Stimulated activated CD8-positive, alpha-beta memory T cell treated with anti-CD3 and anti-CD28 coated beads, Interleukin-4, amount 100 ng/mL, for 1 hour (primary cell): ENCODE measurements at regions not wholly inside any gene's neighbourhood (a gene's known extent, or its start where the extent isn't known, plus 50 kb on each side); places are given as distances from the start of the nearest gene placed in this dataset.

Experiments used
- DNase-seq, 2 donors: peaks; one replicate each; pipeline ENCODE4 v3.0.0-alpha.2; 2020; ENCODE audit warnings: low read depth in 2 of 2, low spot score in 1 of 2

- DNase-seq = no peak
Measured at GRCh38 chr13:30359991-30360390, 52.6 kb upstream of the KATNAL1 start.

- DNase-seq = no peak
Measured at GRCh38 chr13:30360586-30360985, 53.2 kb upstream of the KATNAL1 start.

GRCh38 chr13:30362005-30362788 lies 54.8 kb upstream of the KATNAL1 start:
- no peak for DNase-seq

- DNase-seq = no peak
Measured at GRCh38 chr13:30362869-30363268, 55.5 kb upstream of the KATNAL1 start.

- DNase-seq = no peak
Measured at GRCh38 chr13:30363725-30364124, 56.4 kb upstream of the KATNAL1 start.

GRCh38 chr13:30364133-30364532 lies 56.8 kb upstream of the KATNAL1 start:
- no peak for DNase-seq

GRCh38 chr13:30364876-30365275 lies 57.4 kb upstream of the UBE2L5 start:
- DNase-seq = no peak

- no peak for DNase-seq
Measured at GRCh38 chr13:30366088-30366487, 56.2 kb upstream of the UBE2L5 start.

GRCh38 chr13:30367296-30367695 lies 55.0 kb upstream of the UBE2L5 start:
- DNase-seq = no peak

GRCh38 chr13:30370146-30370545 lies 52.1 kb upstream of the UBE2L5 start:
- DNase-seq = no peak

GRCh38 chr13:30370916-30371521 lies 51.3 kb upstream of the UBE2L5 start:
- no peak for DNase-seq

GRCh38 chr13:30371649-30372265 lies 50.5 kb upstream of the UBE2L5 start:
- DNase-seq = peak; percentile 21 to 23
